ENCODE measurements at regions not wholly inside any gene's neighbourhood (a gene's known extent, or its start where the extent isn't known, plus 50 kb on each side); places are given as distances from the start of the nearest gene placed in this dataset.
A peak's percentile ranks its signal among the peaks of the same experiment; 100 is the strongest.

GRCh38 chr6:98470821-98471220, 363.6 kb upstream of the POU3F2 start:
- no peaks in the 10 kb centered on the region for H3F3A ChIP-seq (replicated peaks; ENCODE audit: insufficient read depth)
- H3K27me3 ChIP-seq (ENCODE audit: insufficient read depth): no peaks in the 10 kb centered on the region
- no peaks in the 10 kb centered on the region for H3K36me3 ChIP-seq (replicated peaks in 1 of 2; ENCODE audit: control insufficient read depth in 1 of 2, insufficient read depth in 2 of 2, low read length in 1 of 2)
- no peak overlapping the region for H3K4me3 ChIP-seq (ENCODE audit: low read depth in 2 of 2, low read length in 1 of 2)
- H4K20me1 ChIP-seq (ENCODE audit: insufficient read depth): no peaks in the 10 kb centered on the region
- no peak overlapping the region for H3K9ac ChIP-seq
- no peak overlapping the region for H2AFZ ChIP-seq (ENCODE audit: low read depth)
- H3K27ac ChIP-seq (ENCODE audit: low read depth in 2 of 2, low read length in 1 of 2): no peak overlapping the region
- no peak overlapping the region for H3K4me2 ChIP-seq
- POLR2A ChIA-PET: no interaction called here
- DNase-seq: no peak
- H3K79me2 ChIP-seq (ENCODE audit: insufficient read depth): no peaks in the 10 kb centered on the region
- no peaks in the 10 kb centered on the region for H3K9me2 ChIP-seq
- no peak for TF ChIP-seq RCOR1 (IDR thresholded peaks at IDR 0.05; ENCODE audit: low read length)
- TF ChIP-seq, protein P1, sequence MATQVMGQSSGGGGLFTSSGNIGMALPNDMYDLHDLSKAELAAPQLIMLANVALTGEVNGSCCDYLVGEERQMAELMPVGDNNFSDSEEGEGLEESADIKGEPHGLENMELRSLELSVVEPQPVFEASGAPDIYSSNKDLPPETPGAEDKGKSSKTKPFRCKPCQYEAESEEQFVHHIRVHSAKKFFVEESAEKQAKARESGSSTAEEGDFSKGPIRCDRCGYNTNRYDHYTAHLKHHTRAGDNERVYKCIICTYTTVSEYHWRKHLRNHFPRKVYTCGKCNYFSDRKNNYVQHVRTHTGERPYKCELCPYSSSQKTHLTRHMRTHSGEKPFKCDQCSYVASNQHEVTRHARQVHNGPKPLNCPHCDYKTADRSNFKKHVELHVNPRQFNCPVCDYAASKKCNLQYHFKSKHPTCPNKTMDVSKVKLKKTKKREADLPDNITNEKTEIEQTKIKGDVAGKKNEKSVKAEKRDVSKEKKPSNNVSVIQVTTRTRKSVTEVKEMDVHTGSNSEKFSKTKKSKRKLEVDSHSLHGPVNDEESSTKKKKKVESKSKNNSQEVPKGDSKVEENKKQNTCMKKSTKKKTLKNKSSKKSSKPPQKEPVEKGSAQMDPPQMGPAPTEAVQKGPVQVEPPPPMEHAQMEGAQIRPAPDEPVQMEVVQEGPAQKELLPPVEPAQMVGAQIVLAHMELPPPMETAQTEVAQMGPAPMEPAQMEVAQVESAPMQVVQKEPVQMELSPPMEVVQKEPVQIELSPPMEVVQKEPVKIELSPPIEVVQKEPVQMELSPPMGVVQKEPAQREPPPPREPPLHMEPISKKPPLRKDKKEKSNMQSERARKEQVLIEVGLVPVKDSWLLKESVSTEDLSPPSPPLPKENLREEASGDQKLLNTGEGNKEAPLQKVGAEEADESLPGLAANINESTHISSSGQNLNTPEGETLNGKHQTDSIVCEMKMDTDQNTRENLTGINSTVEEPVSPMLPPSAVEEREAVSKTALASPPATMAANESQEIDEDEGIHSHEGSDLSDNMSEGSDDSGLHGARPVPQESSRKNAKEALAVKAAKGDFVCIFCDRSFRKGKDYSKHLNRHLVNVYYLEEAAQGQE (IDR thresholded peaks at IDR 0.05; ENCODE audit: low read depth, low read length): peak; percentile 25; the same call in 1 of the 2 replicates
- WGBS (ENCODE audit: low lambda C conversion rate): 33% methylated on average over 1 of the region's 1 CpG
- H3K4me1 ChIP-seq (ENCODE audit: control insufficient read depth in 1 of 2, insufficient read depth in 2 of 2, low read depth in 1 of 2, low read length in 1 of 2): no peaks in the 10 kb centered on the region
- CTCF ChIA-PET: interaction anchor here (0.7 kb wide), 1 partner anchor 740 kb away, joined by 3 read pairs; no protein-coding TSS in a partner anchor
- no peaks in the 10 kb centered on the region; the same call in 1 of the 2 replicates for H3K9me3 ChIP-seq

DNA sequence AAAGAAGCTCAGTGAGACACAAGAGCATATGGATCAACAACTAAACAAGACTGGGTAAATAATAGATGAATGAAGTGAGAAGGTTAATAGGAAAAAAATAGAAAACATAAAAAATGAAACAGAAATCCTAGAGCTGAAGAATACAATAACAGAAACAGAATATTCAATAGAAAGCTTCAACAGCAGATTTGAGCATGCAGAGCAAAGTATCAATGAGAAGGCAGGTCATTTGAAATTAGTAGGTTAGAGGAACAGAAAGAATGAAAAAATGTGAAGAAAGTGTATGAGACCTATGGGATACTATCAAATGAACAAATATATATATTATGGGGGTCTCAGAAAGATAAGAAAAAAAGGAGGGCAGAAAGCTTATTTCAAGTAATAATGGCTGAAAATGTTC, 362.9 kb upstream of the POU3F2 start:
- Histone ChIP-seq H3F3A (replicated peaks; ENCODE audit: insufficient read depth) (no peaks in the 10 kb centered on the region), H2AFZ (ENCODE audit: low read depth) (no peak overlapping the region), H3K4me3 (ENCODE audit: low read depth in 2 of 2, low read length in 1 of 2) (no peak overlapping the region), H3K9me3 (no peaks in the 10 kb centered on the region; the same call in 1 of the 2 replicates), H3K27me3 (ENCODE audit: insufficient read depth) (no peaks in the 10 kb centered on the region), H3K9ac (no peak overlapping the region), H3K79me2 (ENCODE audit: insufficient read depth) (no peaks in the 10 kb centered on the region), H3K4me1 (ENCODE audit: control insufficient read depth in 1 of 2, insufficient read depth in 2 of 2, low read depth in 1 of 2, low read length in 1 of 2) (no peaks in the 10 kb centered on the region), H3K36me3 (replicated peaks in 1 of 2; ENCODE audit: control insufficient read depth in 1 of 2, insufficient read depth in 2 of 2, low read length in 1 of 2) (no peaks in the 10 kb centered on the region), H4K20me1 (ENCODE audit: insufficient read depth) (no peaks in the 10 kb centered on the region), H3K4me2 (no peak overlapping the region), H3K9me2 (no peaks in the 10 kb centered on the region), H3K27ac (ENCODE audit: low read depth in 2 of 2, low read length in 1 of 2) (no peak overlapping the region)
- POLR2A ChIA-PET: no interaction called here
- no peak for DNase-seq
- CTCF ChIA-PET: interaction anchor here (0.7 kb wide), 1 partner anchor 741 kb away, joined by 3 read pairs; no protein-coding TSS in a partner anchor
- no peak for TF ChIP-seq TEAD4 (IDR thresholded peaks at IDR 0.05; ENCODE audit: borderline replicate concordance, insufficient read depth)
- TF ChIP-seq MXI1 (IDR thresholded peaks at IDR 0.05; ENCODE audit: low read depth, low read length): no peak
- TF ChIP-seq TAF1 (IDR thresholded peaks at IDR 0.05; ENCODE audit: borderline replicate concordance, low read depth, low read length): no peak
- TF ChIP-seq FOXJ3 (CRISPR knock-in tag; IDR thresholded peaks at IDR 0.05): no peak
- TF ChIP-seq POLR2AphosphoS5 (IDR thresholded peaks at IDR 0.05; ENCODE audit: low read depth, low read length): no peak
- no peak for TF ChIP-seq NRF1 (IDR thresholded peaks at IDR 0.05; ENCODE audit: low read depth, low read length)
- no peak for TF ChIP-seq NFIC (IDR thresholded peaks at IDR 0.05; ENCODE audit: borderline replicate concordance)
- TF ChIP-seq RXRA (IDR thresholded peaks at IDR 0.05; ENCODE audit: borderline replicate concordance, low read depth): no peak
- TF ChIP-seq, protein P2, sequence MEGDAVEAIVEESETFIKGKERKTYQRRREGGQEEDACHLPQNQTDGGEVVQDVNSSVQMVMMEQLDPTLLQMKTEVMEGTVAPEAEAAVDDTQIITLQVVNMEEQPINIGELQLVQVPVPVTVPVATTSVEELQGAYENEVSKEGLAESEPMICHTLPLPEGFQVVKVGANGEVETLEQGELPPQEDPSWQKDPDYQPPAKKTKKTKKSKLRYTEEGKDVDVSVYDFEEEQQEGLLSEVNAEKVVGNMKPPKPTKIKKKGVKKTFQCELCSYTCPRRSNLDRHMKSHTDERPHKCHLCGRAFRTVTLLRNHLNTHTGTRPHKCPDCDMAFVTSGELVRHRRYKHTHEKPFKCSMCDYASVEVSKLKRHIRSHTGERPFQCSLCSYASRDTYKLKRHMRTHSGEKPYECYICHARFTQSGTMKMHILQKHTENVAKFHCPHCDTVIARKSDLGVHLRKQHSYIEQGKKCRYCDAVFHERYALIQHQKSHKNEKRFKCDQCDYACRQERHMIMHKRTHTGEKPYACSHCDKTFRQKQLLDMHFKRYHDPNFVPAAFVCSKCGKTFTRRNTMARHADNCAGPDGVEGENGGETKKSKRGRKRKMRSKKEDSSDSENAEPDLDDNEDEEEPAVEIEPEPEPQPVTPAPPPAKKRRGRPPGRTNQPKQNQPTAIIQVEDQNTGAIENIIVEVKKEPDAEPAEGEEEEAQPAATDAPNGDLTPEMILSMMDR (IDR thresholded peaks at IDR 0.05): no peak
- no peak for TF ChIP-seq CHD2 (IDR thresholded peaks at IDR 0.05; ENCODE audit: low read length, partially characterized antibody)
- TF ChIP-seq, protein P3, sequence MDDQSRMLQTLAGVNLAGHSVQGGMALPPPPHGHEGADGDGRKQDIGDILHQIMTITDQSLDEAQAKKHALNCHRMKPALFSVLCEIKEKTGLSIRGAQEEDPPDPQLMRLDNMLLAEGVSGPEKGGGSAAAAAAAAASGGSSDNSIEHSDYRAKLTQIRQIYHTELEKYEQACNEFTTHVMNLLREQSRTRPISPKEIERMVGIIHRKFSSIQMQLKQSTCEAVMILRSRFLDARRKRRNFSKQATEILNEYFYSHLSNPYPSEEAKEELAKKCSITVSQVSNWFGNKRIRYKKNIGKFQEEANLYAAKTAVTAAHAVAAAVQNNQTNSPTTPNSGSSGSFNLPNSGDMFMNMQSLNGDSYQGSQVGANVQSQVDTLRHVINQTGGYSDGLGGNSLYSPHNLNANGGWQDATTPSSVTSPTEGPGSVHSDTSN (IDR thresholded peaks at IDR 0.05): no peak
- TF ChIP-seq ELF1 (IDR thresholded peaks at IDR 0.05): no peak
- no peak for TF ChIP-seq YY1 (IDR thresholded peaks at IDR 0.05; ENCODE audit: low read depth)
- TF ChIP-seq, protein P4, sequence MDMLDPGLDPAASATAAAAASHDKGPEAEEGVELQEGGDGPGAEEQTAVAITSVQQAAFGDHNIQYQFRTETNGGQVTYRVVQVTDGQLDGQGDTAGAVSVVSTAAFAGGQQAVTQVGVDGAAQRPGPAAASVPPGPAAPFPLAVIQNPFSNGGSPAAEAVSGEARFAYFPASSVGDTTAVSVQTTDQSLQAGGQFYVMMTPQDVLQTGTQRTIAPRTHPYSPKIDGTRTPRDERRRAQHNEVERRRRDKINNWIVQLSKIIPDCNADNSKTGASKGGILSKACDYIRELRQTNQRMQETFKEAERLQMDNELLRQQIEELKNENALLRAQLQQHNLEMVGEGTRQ (IDR thresholded peaks at IDR 0.05; ENCODE audit: borderline replicate concordance, low read depth, low read length): no peak
- TF ChIP-seq, protein P5, sequence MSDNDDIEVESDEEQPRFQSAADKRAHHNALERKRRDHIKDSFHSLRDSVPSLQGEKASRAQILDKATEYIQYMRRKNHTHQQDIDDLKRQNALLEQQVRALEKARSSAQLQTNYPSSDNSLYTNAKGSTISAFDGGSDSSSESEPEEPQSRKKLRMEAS (IDR thresholded peaks at IDR 0.05; ENCODE audit: low read depth): no peak
- TF ChIP-seq SMC3 (IDR thresholded peaks at IDR 0.05; ENCODE audit: low read depth, low read length): no peak
- no peak for TF ChIP-seq GATA2 (CRISPR knock-in tag; IDR thresholded peaks at IDR 0.05)
- TF ChIP-seq, protein P6, sequence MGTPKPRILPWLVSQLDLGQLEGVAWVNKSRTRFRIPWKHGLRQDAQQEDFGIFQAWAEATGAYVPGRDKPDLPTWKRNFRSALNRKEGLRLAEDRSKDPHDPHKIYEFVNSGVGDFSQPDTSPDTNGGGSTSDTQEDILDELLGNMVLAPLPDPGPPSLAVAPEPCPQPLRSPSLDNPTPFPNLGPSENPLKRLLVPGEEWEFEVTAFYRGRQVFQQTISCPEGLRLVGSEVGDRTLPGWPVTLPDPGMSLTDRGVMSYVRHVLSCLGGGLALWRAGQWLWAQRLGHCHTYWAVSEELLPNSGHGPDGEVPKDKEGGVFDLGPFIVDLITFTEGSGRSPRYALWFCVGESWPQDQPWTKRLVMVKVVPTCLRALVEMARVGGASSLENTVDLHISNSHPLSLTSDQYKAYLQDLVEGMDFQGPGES (IDR thresholded peaks at IDR 0.05; ENCODE audit: low read depth, low read length): no peak
